HCT116 (cell line): ENCODE measurements at regions not wholly inside any gene's neighbourhood (a gene's known extent, or its start where the extent isn't known, plus 50 kb on each side); places are given as distances from the start of the nearest gene placed in this dataset.

Source experiments
- ATAC-seq: fragments of 200-7000 bp; cut with Tn5 transposase; 2 replicates; pipeline ENCODE4 v1.9.1; 2020; ENCODE audit warnings: mild to moderate bottlenecking, moderate library complexity
- BruUV-seq: library from RNA; stranded (reverse); fragments of 400-500 nt; replicated peaks from 2 replicates; lab custom pipeline; 2021; lab: Mats Ljungman, UMichigan
- CTCF ChIA-PET: fragments of 300-600 bp; sonication (Branson Sonifier 250); formaldehyde crosslinking; loops from one replicate; lab custom pipeline; 2021; ENCODE audit warnings: antibody characterized with exemption; lab: Charles Lee
- POLR2A ChIA-PET: fragments of 300-600, 350-600 bp; sonication (Branson Sonifier 250); formaldehyde crosslinking; loops from one replicate; lab custom pipeline; 2021; ENCODE audit warnings: antibody characterized with exemption; lab: Charles Lee
- RAD21 ChIA-PET, 2 experiments: fragments of 300-600 bp; sonication (Branson Sonifier 250); formaldehyde crosslinking; loops; one replicate each; lab custom pipeline; 2023; ENCODE audit warnings: low total read pairs in 2 of 2; ENCODE audit not compliant: uncharacterized antibody in 2 of 2, unreplicated experiment in 2 of 2, low non-redundant PET in 1 of 2; lab: Charles Lee
- DNase-seq: peaks from one replicate; pipeline ENCODE4 v3.0.0-alpha.2; 2010; ENCODE audit warnings: low read depth, low spot score
- H2AFZ ChIP-seq: fragments of 200-600 bp; shearing (Covaris generic), sonication (generic); 2 replicates; pipeline ENCODE4 v1.6.1; 2017; ENCODE audit warnings: low read depth, mixed run types, mixed read lengths, antibody characterized with exemption, low read length; ENCODE audit not compliant: poor library complexity, severe bottlenecking
- H3K27ac ChIP-seq: 2 replicates; pipeline ENCODE4 v1.5.1; 2012; ENCODE audit warnings: low read depth, low read length
- H3K27me3 ChIP-seq: fragments of 200-600 bp; sonication (generic); 2 replicates; pipeline ENCODE4 v1.6.1; 2016; ENCODE audit warnings: mixed run types, low read length, mixed read lengths; ENCODE audit not compliant: insufficient read depth
- H3K36me3 ChIP-seq, 2 experiments: fragments of 200-500 bp in 1 of 2; fragments of 200-600 bp in 1 of 2; sonication (Bioruptor generic) in 1 of 2; sonication (generic) in 1 of 2; 2 replicates each; pipeline versions ENCODE4 v1.5.1 to v1.6.1; 2014 to 2016; ENCODE audit warnings: low read length in 2 of 2, inconsistent platforms in 1 of 2, mixed read lengths in 1 of 2, mixed run types in 1 of 2; ENCODE audit not compliant: insufficient read depth in 2 of 2, control insufficient read depth in 1 of 2
- H3K4me1 ChIP-seq, 2 experiments: fragments of 200-600 bp in 1 of 2; sonication (generic) in 1 of 2; 2 replicates each; pipeline versions ENCODE4 v1.5.1 to v1.6.1; 2012 to 2017; ENCODE audit warnings: low read length in 2 of 2, inconsistent platforms in 1 of 2, mild to moderate bottlenecking in 1 of 2, mixed read lengths in 1 of 2, mixed run types in 1 of 2, moderate library complexity in 1 of 2; ENCODE audit not compliant: insufficient read depth in 2 of 2, control insufficient read depth in 1 of 2
- H3K4me2 ChIP-seq: fragments of 200-600 bp; sonication (generic); 2 replicates; pipeline ENCODE4 v1.6.1; 2017; ENCODE audit warnings: mixed run types, low read length, mixed read lengths
- H3K4me3 ChIP-seq, 2 experiments: fragments of 200-600 bp in 1 of 2; sonication (generic) in 1 of 2; replicated peaks in 1 of 2; 2 replicates each; pipeline ENCODE4 v1.5.1; 2011 to 2016; ENCODE audit warnings: low read length in 2 of 2, control low read depth in 1 of 2, low read depth in 1 of 2, mild to moderate bottlenecking in 1 of 2, mixed read lengths in 1 of 2, mixed run types in 1 of 2
- H3K79me2 ChIP-seq: fragments of 200-600 bp; sonication (generic); 2 replicates; pipeline ENCODE4 v1.6.1; 2017; ENCODE audit warnings: mild to moderate bottlenecking, mixed run types, low read length, moderate library complexity, mixed read lengths; ENCODE audit not compliant: insufficient read depth
- H3K9ac ChIP-seq: fragments of 200-600 bp; sonication (generic); 2 replicates; pipeline ENCODE4 v1.6.1; 2016; ENCODE audit warnings: low read length, mixed read lengths
- H3K9me2 ChIP-seq: fragments of 200-600 bp; sonication (generic), shearing (Covaris generic); 2 replicates; pipeline ENCODE4 v1.6.1; 2017; ENCODE audit warnings: mixed run types, mild to moderate bottlenecking, moderate library complexity; ENCODE audit not compliant: insufficient read depth
- H3K9me3 ChIP-seq, 2 experiments: fragments of 200-500 bp in 1 of 2; fragments of 200-600 bp in 1 of 2; sonication (Bioruptor generic) in 1 of 2; sonication (generic) in 1 of 2; 2 replicates each; pipeline ENCODE4 v1.6.1; 2014 to 2017; ENCODE audit warnings: low read length in 2 of 2, mixed read lengths in 2 of 2, inconsistent platforms in 1 of 2, low read depth in 1 of 2, mild to moderate bottlenecking in 1 of 2, mixed run types in 1 of 2, moderate library complexity in 1 of 2; ENCODE audit not compliant: control insufficient read depth in 1 of 2, insufficient read depth in 1 of 2
- H4K20me1 ChIP-seq: fragments of 200-600 bp; sonication (generic), shearing (Covaris generic); 2 replicates; pipeline ENCODE4 v1.6.1; 2017; ENCODE audit warnings: mixed run types, mild to moderate bottlenecking, moderate library complexity; ENCODE audit not compliant: insufficient read depth
- FOSL1 ChIP-seq: IDR thresholded peaks from 2 replicates; pipeline ENCODE4 v1.6.1; 2012; ENCODE audit warnings: low read depth
- POLR2AphosphoS5 ChIP-seq: IDR thresholded peaks from 2 replicates; pipeline ENCODE4 v1.6.1; 2011; ENCODE audit warnings: mild to moderate bottlenecking, low read depth, low read length, moderate library complexity
- SIN3A ChIP-seq: IDR thresholded peaks from 2 replicates; pipeline ENCODE4 v1.6.1; 2012; ENCODE audit warnings: low read depth
- SP1 ChIP-seq: IDR thresholded peaks from 2 replicates; pipeline ENCODE4 v1.6.1; 2012; ENCODE audit warnings: low read depth
- SRF ChIP-seq: IDR thresholded peaks from 2 replicates; pipeline ENCODE4 v1.6.1; 2012; ENCODE audit warnings: low read depth
- YY1 ChIP-seq: IDR thresholded peaks from 2 replicates; pipeline ENCODE4 v1.6.1; 2011; ENCODE audit warnings: low read length, low read depth, moderate library complexity, mild to moderate bottlenecking; ENCODE audit not compliant: insufficient replicate concordance; ENCODE audit errors: extremely low read depth
- intact Hi-C: fragments of 100-400 bp; cut with micrococcal nuclease; formaldehyde crosslinking; loops from 2 replicates; pipeline ENCODE4 v1.10.0; 2022
- TF ChIP-seq, protein P1 (sequence below): IDR thresholded peaks from 2 replicates; pipeline ENCODE4 v1.6.1; 2012; ENCODE audit warnings: low read depth
- TF ChIP-seq, protein P2 (sequence below): IDR thresholded peaks from 2 replicates; pipeline ENCODE4 v1.6.1; 2011; ENCODE audit warnings: mild to moderate bottlenecking, low read length, moderate library complexity; ENCODE audit not compliant: insufficient replicate concordance; ENCODE audit errors: extremely low read depth
- TF ChIP-seq, protein P3 (sequence below): IDR thresholded peaks from 2 replicates; pipeline ENCODE4 v1.6.1; 2012
- TF ChIP-seq, protein P4 (sequence below), 3 experiments: fragments of 200-600 bp in 1 of 3; sonication (generic) in 1 of 3; IDR thresholded peaks in 2 of 3; conservative IDR thresholded peaks in 1 of 3; 2 replicates each; pipeline ENCODE4 v1.5.1; 2012 to 2017; ENCODE audit warnings: low read depth in 2 of 3, low read length in 2 of 3, antibody characterized with exemption in 1 of 3, borderline replicate concordance in 1 of 3, control low read depth in 1 of 3, mild to moderate bottlenecking in 1 of 3, mixed read lengths in 1 of 3, mixed run types in 1 of 3, moderate library complexity in 1 of 3; ENCODE audit not compliant: insufficient read depth in 1 of 3

DNA sequence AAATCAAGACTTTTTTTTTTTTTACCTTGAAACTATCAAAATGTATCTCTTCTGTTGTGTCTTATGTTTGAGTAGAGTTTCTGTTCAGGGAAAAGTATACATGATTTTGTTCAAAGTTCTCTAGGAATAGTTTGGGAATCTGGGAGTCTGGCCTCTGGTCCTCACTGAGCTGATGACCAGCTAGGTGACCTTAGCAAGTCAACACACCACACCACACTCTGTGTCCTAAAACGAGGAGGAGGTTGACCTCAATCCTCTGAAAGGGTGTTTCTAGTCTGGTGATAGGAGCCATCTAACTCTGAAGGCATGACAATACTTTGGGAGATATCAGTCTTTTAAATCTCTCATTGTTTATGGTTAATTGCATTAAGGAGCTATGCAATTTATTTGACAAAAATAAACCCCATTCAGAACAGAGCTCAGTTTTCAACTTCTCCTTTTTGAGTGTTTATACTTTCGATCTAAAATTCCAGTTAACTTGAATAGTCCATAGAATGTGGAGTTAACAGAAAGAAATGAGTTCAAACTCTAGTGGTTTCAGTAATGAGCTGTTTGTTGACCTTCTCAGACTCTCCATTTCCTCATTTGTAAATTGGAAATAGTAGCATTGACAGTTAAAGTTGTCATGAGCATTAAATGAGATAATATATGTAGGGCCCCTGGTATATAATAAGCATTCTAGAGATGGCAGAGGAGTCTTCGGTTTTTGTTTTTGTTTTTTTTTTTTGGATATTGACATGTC, 112.2 kb upstream of the LRRN1 start (continued):
- TF ChIP-seq POLR2AphosphoS5 (no peak), YY1 (no peak), SP1 (no peak)
- TF ChIP-seq, protein P1, sequence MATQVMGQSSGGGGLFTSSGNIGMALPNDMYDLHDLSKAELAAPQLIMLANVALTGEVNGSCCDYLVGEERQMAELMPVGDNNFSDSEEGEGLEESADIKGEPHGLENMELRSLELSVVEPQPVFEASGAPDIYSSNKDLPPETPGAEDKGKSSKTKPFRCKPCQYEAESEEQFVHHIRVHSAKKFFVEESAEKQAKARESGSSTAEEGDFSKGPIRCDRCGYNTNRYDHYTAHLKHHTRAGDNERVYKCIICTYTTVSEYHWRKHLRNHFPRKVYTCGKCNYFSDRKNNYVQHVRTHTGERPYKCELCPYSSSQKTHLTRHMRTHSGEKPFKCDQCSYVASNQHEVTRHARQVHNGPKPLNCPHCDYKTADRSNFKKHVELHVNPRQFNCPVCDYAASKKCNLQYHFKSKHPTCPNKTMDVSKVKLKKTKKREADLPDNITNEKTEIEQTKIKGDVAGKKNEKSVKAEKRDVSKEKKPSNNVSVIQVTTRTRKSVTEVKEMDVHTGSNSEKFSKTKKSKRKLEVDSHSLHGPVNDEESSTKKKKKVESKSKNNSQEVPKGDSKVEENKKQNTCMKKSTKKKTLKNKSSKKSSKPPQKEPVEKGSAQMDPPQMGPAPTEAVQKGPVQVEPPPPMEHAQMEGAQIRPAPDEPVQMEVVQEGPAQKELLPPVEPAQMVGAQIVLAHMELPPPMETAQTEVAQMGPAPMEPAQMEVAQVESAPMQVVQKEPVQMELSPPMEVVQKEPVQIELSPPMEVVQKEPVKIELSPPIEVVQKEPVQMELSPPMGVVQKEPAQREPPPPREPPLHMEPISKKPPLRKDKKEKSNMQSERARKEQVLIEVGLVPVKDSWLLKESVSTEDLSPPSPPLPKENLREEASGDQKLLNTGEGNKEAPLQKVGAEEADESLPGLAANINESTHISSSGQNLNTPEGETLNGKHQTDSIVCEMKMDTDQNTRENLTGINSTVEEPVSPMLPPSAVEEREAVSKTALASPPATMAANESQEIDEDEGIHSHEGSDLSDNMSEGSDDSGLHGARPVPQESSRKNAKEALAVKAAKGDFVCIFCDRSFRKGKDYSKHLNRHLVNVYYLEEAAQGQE: no peak

DNA sequence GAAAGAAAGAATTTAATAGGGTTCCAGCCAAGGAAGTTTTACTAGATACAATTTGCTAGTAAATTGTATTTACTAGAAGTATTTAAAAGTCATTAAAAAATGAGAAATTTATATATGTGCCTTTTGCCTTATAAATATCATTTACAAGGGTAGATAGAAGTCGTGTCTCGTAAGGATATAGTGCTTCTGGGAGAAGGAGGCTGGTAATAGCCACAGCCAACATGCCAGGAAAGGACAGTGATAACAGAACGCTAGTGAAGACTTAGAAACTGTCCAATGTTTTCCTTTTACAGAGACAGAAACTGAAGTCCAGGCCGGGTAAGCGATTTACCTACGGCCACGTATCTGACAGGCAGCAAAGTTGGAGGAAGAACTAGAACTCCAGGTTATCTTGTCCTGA, 113.5 kb upstream of the LRRN1 start:
- no peak for TF ChIP-seq FOSL1
- TF ChIP-seq, protein P2, sequence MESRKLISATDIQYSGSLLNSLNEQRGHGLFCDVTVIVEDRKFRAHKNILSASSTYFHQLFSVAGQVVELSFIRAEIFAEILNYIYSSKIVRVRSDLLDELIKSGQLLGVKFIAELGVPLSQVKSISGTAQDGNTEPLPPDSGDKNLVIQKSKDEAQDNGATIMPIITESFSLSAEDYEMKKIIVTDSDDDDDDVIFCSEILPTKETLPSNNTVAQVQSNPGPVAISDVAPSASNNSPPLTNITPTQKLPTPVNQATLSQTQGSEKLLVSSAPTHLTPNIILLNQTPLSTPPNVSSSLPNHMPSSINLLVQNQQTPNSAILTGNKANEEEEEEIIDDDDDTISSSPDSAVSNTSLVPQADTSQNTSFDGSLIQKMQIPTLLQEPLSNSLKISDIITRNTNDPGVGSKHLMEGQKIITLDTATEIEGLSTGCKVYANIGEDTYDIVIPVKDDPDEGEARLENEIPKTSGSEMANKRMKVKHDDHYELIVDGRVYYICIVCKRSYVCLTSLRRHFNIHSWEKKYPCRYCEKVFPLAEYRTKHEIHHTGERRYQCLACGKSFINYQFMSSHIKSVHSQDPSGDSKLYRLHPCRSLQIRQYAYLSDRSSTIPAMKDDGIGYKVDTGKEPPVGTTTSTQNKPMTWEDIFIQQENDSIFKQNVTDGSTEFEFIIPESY: no peak
- TF ChIP-seq SRF: no peak
- TF ChIP-seq, protein P1: no peak
- TF ChIP-seq SIN3A: no peak
- TF ChIP-seq, protein P3, sequence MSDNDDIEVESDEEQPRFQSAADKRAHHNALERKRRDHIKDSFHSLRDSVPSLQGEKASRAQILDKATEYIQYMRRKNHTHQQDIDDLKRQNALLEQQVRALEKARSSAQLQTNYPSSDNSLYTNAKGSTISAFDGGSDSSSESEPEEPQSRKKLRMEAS: no peak
- TF ChIP-seq, protein P4, sequence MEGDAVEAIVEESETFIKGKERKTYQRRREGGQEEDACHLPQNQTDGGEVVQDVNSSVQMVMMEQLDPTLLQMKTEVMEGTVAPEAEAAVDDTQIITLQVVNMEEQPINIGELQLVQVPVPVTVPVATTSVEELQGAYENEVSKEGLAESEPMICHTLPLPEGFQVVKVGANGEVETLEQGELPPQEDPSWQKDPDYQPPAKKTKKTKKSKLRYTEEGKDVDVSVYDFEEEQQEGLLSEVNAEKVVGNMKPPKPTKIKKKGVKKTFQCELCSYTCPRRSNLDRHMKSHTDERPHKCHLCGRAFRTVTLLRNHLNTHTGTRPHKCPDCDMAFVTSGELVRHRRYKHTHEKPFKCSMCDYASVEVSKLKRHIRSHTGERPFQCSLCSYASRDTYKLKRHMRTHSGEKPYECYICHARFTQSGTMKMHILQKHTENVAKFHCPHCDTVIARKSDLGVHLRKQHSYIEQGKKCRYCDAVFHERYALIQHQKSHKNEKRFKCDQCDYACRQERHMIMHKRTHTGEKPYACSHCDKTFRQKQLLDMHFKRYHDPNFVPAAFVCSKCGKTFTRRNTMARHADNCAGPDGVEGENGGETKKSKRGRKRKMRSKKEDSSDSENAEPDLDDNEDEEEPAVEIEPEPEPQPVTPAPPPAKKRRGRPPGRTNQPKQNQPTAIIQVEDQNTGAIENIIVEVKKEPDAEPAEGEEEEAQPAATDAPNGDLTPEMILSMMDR (IDR thresholded peaks at IDR 0.05 in 2 of 3, conservative IDR thresholded peaks at IDR 0.05 in 1 of 3; ENCODE audit: borderline replicate concordance in 1 of 3, insufficient read depth in 1 of 3, low read depth in 2 of 3, low read length in 2 of 3): no peak
- no peak for ATAC-seq

More for the DNA sequence above, 113.5 kb upstream of the LRRN1 start:
- ChIA-PET CTCF (no interaction called here), RAD21 (no interaction called here), POLR2A (no interaction called here)
- no peak overlapping the region for H3K4me3 ChIP-seq
- no peak overlapping the region for H3K4me2 ChIP-seq
- H3K27ac ChIP-seq: no peak overlapping the region
- no TSS peak for BruUV-seq
- no peaks in the 10 kb centered on the region for H3K36me3 ChIP-seq
- H3K9me2 ChIP-seq: no peaks in the 10 kb centered on the region
- no peak for DNase-seq
- no peaks in the 10 kb centered on the region for H3K4me1 ChIP-seq
- H3K9me3 ChIP-seq: peaks cover 4 to 21% of the 10 kb centered on the region in 2 experiments; a peak in 2 of 4 replicates
- H2AFZ ChIP-seq: no peak overlapping the region
- H3K79me2 ChIP-seq: no peaks in the 10 kb centered on the region
- no peaks in the 10 kb centered on the region for H3K27me3 ChIP-seq
- no peak overlapping the region for H3K9ac ChIP-seq
- intact Hi-C loops: no loop called here
- no peaks in the 10 kb centered on the region for H4K20me1 ChIP-seq
